ENCODE measurements at regions not wholly inside any gene's neighbourhood (a gene's known extent, or its start where the extent isn't known, plus 50 kb on each side); places are given as distances from the start of the nearest gene placed in this dataset.

GRCh38 chr15:39132070-39132469, 448.8 kb upstream of the THBS1 start:
- TF ChIP-seq CTCF (IDR thresholded peaks at IDR 0.05; ENCODE audit: low read length): no peak
- TF ChIP-seq EZH2phosphoT487 (IDR thresholded peaks at IDR 0.05; ENCODE audit: low read length): no peak

Data from MM.1S (cell line).